Neuronal stem cell (in vitro differentiated cells): ENCODE measurements at regions not wholly inside any gene's neighbourhood (a gene's known extent, or its start where the extent isn't known, plus 50 kb on each side); places are given as distances from the start of the nearest gene placed in this dataset.

Source experiments
- DNase-seq: peaks from one replicate; pipeline ENCODE4 v3.0.0-alpha.2; 2013; ENCODE audit warnings: low spot score
- H2AFZ ChIP-seq: one replicate; pipeline ENCODE4 v1.6.1; 2013; ENCODE audit warnings: mild to moderate bottlenecking, low read length, inconsistent platforms
- H2AK5ac ChIP-seq: 2 replicates; pipeline ENCODE4 v1.6.1; 2013; ENCODE audit warnings: low read depth, mild to moderate bottlenecking, inconsistent platforms, low read length, moderate library complexity, mixed read lengths
- H2BK120ac ChIP-seq: 2 replicates; pipeline ENCODE4 v1.6.1; 2013; ENCODE audit warnings: low read depth, mild to moderate bottlenecking, inconsistent platforms, low read length, moderate library complexity, mixed read lengths
- H2BK12ac ChIP-seq: one replicate; pipeline ENCODE4 v1.6.1; 2013; ENCODE audit warnings: low read length, inconsistent platforms
- H2BK15ac ChIP-seq: 2 replicates; pipeline ENCODE4 v1.6.1; 2013; ENCODE audit warnings: mild to moderate bottlenecking, low read length, inconsistent platforms, mixed read lengths
- H2BK5ac ChIP-seq: one replicate; pipeline ENCODE4 v1.6.1; 2013; ENCODE audit warnings: inconsistent platforms, mild to moderate bottlenecking, low read length, moderate library complexity
- H3K14ac ChIP-seq: one replicate; pipeline ENCODE4 v1.6.1; 2013; ENCODE audit warnings: low read length, inconsistent platforms
- H3K18ac ChIP-seq: 2 replicates; pipeline ENCODE4 v1.6.1; 2013; ENCODE audit warnings: low read length, inconsistent platforms
- H3K23ac ChIP-seq: 2 replicates; pipeline ENCODE4 v1.6.1; 2013; ENCODE audit warnings: low read depth, mild to moderate bottlenecking, mixed read lengths, low read length, inconsistent platforms; ENCODE audit not compliant: poor library complexity
- H3K27ac ChIP-seq: replicated peaks from 3 replicates; pipeline ENCODE4 v1.5.1; 2013; ENCODE audit warnings: low read length, inconsistent platforms
- H3K27me3 ChIP-seq, 3 experiments: 2 replicates each; pipeline ENCODE4 v1.6.1; 2013; ENCODE audit warnings: low read length in 3 of 3, mild to moderate bottlenecking in 2 of 3, inconsistent platforms in 1 of 3, low read depth in 1 of 3, mixed read lengths in 1 of 3, moderate library complexity in 1 of 3; ENCODE audit not compliant: control insufficient read depth in 3 of 3, insufficient read depth in 3 of 3
- H3K36me3 ChIP-seq, 2 donors: replicated peaks in 1 of 2; 2 replicates each; pipeline ENCODE4 v1.6.1; 2013; ENCODE audit warnings: low read length in 2 of 2; ENCODE audit not compliant: control insufficient read depth in 2 of 2, insufficient read depth in 2 of 2
- H3K4ac ChIP-seq: 2 replicates; pipeline ENCODE4 v1.6.1; 2013; ENCODE audit warnings: inconsistent platforms, mild to moderate bottlenecking, low read length, moderate library complexity
- H3K4me1 ChIP-seq, 2 donors: 1 replicate in 1 of 2; 2 replicates in 1 of 2; pipeline ENCODE4 v1.6.1; 2013; ENCODE audit warnings: low read length in 2 of 2, low read depth in 1 of 2; ENCODE audit not compliant: control insufficient read depth in 2 of 2, insufficient read depth in 1 of 2
- H3K4me2 ChIP-seq: one replicate; pipeline ENCODE4 v1.6.1; 2013; ENCODE audit warnings: mild to moderate bottlenecking, low read length, inconsistent platforms; ENCODE audit not compliant: insufficient read depth, poor library complexity, severe bottlenecking
- H3K4me3 ChIP-seq, 2 donors: 2 replicates each; pipeline ENCODE4 v1.5.1; 2013; ENCODE audit warnings: low read length in 2 of 2, mild to moderate bottlenecking in 2 of 2, inconsistent platforms in 1 of 2, moderate library complexity in 1 of 2
- H3K79me1 ChIP-seq: one replicate; pipeline ENCODE4 v1.6.1; 2013; ENCODE audit warnings: low read depth, mild to moderate bottlenecking, inconsistent platforms, low read length, moderate library complexity
- H3K9ac ChIP-seq: one replicate; pipeline ENCODE4 v1.6.1; 2013; ENCODE audit warnings: mild to moderate bottlenecking, low read depth, low read length, inconsistent platforms; ENCODE audit not compliant: poor library complexity
- H3K9me3 ChIP-seq, 2 donors: replicated peaks in 1 of 2; 2 replicates each; pipeline versions ENCODE3 to v1.6.1; 2013; ENCODE audit warnings: low read length in 2 of 2, mild to moderate bottlenecking in 2 of 2, inconsistent platforms in 1 of 2, low read depth in 1 of 2, mixed read lengths in 1 of 2, moderate library complexity in 1 of 2; ENCODE audit not compliant: control insufficient read depth in 2 of 2, insufficient read depth in 1 of 2
- H4K8ac ChIP-seq: one replicate; pipeline ENCODE4 v1.6.1; 2013; ENCODE audit warnings: low read depth, mild to moderate bottlenecking, inconsistent platforms, low read length, moderate library complexity
- H4K91ac ChIP-seq: one replicate; pipeline ENCODE4 v1.6.1; 2013; ENCODE audit warnings: low read length, low read depth, mild to moderate bottlenecking, inconsistent platforms; ENCODE audit not compliant: poor library complexity
- WGBS, 2 donors: extraction: QIAGEN DNeasy Blood & Tissue Kit; methylation state at CpG; one replicate each; pipeline ENCODE4 v1.1.7; 2013; ENCODE audit warnings: missing lambda C conversion rate in 2 of 2, mixed read lengths in 1 of 2; ENCODE audit not compliant: insufficient read length in 2 of 2, insufficient replicate concordance in 1 of 2; ENCODE audit errors: extremely low coverage in 2 of 2; 5-methylcytosine and 5-hydroxymethylcytosine counted together

DNA sequence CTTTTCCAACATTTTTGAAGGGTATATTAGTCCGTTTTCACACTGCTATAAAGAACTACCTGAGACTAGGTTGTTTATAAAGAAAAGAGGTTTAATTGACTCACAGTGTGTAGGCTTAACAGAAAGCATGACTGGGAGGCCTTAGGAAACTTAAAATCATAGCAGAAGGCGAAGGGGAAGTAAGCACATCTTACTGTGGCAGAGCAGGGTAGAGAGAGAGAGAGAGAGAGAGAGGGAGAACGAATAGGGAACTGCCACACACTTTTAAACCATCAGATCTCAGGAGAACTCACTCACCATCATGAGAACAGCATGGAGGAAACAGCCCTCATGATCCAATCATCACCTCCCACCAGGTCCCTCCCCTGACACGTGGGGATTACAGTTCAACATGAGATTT lies 420.3 kb downstream of the SOCS6 start:
- Histone ChIP-seq H3K4me3 (no peak overlapping the region), H3K4ac (no peak overlapping the region), H3K4me1 (no peaks in the 10 kb centered on the region), H3K9me3 (peaks cover 0 to 1% of the 10 kb centered on the region in 2 donors), H3K79me1 (no peaks in the 10 kb centered on the region), H3K27ac (no peak overlapping the region), H3K9ac (no peak overlapping the region), H2BK5ac (no peak overlapping the region), H3K23ac (no peak overlapping the region), H3K4me2 (no peak overlapping the region), H2AK5ac (no peak overlapping the region), H3K27me3 (no peaks in the 10 kb centered on the region), H3K36me3 (no peaks in the 10 kb centered on the region), H4K91ac (no peak overlapping the region), H2BK15ac (no peak overlapping the region), H3K14ac (no peak overlapping the region), H2BK12ac (no peak overlapping the region), H3K18ac (no peak overlapping the region), H2BK120ac (no peak overlapping the region), H2AFZ (no peak overlapping the region), H4K8ac (no peak overlapping the region)
- no peak for DNase-seq
- no CpG with 5 or more reads among the region's 4 CpGs for WGBS, 2 donors

DNA sequence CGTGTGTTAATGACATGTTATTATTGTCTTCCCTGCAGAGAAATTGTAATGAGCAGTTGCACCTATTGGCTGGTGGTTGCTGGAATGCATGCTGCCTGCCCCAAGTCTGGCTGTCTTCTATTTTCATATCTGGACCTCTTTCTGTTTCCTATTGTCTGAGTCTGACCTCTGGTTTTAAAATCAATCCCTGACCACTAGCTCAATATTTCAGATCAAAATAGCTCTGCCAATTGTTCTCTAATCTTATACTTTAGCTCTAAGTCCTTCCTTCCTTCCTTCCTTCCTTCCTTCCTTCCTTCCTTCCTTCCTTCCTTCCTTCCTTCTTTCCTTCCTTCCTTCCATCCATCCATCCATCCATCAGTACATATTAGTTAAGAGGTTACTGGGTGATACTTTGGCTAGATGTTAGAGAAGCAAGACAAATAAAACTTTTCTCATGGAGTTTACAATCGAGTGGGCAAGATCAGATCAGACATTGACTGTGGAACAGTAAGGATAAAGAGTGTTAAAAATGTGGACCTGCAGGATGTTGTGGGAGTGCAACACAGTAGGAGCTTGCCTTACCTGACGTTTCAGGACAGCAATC lies 417.1 kb downstream of the SOCS6 start:
- Histone ChIP-seq H3K9me3 (no peaks in the 10 kb centered on the region), H3K14ac (no peak overlapping the region), H3K4me3 (no peak overlapping the region), H3K4me1 (no peaks in the 10 kb centered on the region), H2BK15ac (no peak overlapping the region), H3K9ac (no peak overlapping the region), H3K4me2 (no peak overlapping the region), H4K8ac (no peak overlapping the region), H2BK5ac (no peak overlapping the region), H2AK5ac (no peak overlapping the region), H3K27me3 (no peaks in the 10 kb centered on the region), H3K23ac (no peak overlapping the region), H2AFZ (no peak overlapping the region), H3K4ac (no peak overlapping the region), H3K36me3 (no peaks in the 10 kb centered on the region), H3K18ac (no peak overlapping the region), H2BK12ac (no peak overlapping the region), H4K91ac (no peak overlapping the region), H3K79me1 (no peaks in the 10 kb centered on the region), H2BK120ac (no peak overlapping the region), H3K27ac (no peak overlapping the region)
- DNase-seq = no peak
- WGBS, 2 donors = no CpG with 5 or more reads among the region's 3 CpGs

DNA sequence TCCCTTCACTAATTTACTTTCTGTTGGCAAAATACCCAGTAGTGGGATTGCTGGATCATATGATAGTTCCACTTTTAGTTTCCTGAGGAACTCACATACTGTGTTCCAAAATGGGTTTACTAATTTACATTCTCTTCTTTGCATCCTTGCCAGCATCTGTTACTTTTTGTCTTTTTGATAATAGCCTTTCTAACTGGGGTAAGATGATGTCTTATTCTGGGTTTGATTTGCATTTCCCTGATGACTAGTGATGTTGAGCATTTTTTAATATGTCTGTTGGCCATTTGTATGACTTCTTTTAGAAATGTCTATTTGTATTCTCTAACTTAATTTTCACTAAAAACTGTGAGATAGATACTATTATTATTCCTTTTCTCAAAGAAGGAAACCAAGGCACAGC lies 411.7 kb downstream of the SOCS6 start:
- Histone ChIP-seq H3K27ac (no peak overlapping the region), H3K27me3 (no peaks in the 10 kb centered on the region), H3K14ac (no peak overlapping the region), H3K4me3 (no peak overlapping the region), H2AFZ (no peak overlapping the region), H4K8ac (no peak overlapping the region), H3K23ac (no peak overlapping the region), H2AK5ac (no peak overlapping the region), H3K9ac (no peak overlapping the region), H2BK15ac (no peak overlapping the region), H3K4me1 (no peaks in the 10 kb centered on the region), H3K4me2 (no peak overlapping the region), H3K79me1 (no peaks in the 10 kb centered on the region), H2BK120ac (no peak overlapping the region), H3K4ac (no peak overlapping the region), H2BK5ac (no peak overlapping the region), H4K91ac (no peak overlapping the region), H2BK12ac (no peak overlapping the region), H3K18ac (no peak overlapping the region), H3K36me3 (no peaks in the 10 kb centered on the region), H3K9me3 (no peaks in the 10 kb centered on the region)
- no peak for DNase-seq

DNA sequence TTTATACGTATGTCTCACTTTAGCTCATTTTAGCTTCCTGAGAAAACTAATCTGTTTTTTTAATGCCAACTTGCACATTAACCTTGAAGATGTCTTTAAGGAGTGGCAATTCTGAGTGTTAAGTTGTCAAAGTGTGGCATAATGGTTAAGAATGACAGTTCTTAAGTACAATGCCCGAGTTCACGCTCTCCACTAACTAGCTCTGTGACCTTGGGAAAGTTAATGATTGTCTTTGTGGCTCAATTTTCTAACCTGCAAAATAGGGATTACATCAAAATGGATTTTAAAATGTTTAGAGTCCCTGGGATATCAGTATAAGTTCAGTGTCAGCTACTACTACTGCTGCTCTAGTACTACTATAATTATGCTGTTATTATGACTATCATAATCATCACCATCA lies 409.7 kb downstream of the SOCS6 start:
- Histone ChIP-seq H3K4ac (no peak overlapping the region), H3K27me3 (no peaks in the 10 kb centered on the region), H2AK5ac (no peak overlapping the region), H3K14ac (no peak overlapping the region), H3K4me3 (no peak overlapping the region), H3K9ac (no peak overlapping the region), H2BK15ac (no peak overlapping the region), H2BK5ac (no peak overlapping the region), H3K18ac (no peak overlapping the region), H2BK120ac (no peak overlapping the region), H3K36me3 (no peaks in the 10 kb centered on the region), H3K4me2 (no peak overlapping the region), H2AFZ (no peak overlapping the region), H3K23ac (no peak overlapping the region), H3K27ac (no peak overlapping the region), H3K4me1 (no peaks in the 10 kb centered on the region), H4K91ac (no peak overlapping the region), H3K9me3 (no peaks in the 10 kb centered on the region), H3K79me1 (no peaks in the 10 kb centered on the region), H2BK12ac (no peak overlapping the region), H4K8ac (no peak overlapping the region)
- DNase-seq = no peak
- WGBS, 2 donors = no CpG with 5 or more reads among the region's 3 CpGs
